NCI-H146 treated with DMSO at 0.1 percent for 48 hours (cell line): ENCODE measurements at regions not wholly inside any gene's neighbourhood (a gene's known extent, or its start where the extent isn't known, plus 50 kb on each side); places are given as distances from the start of the nearest gene placed in this dataset.
"Not testable (repeated sequence)": the region's sequence is repeated elsewhere in the genome, so short reads cannot be mapped to it uniquely, and the experiment has no call there.

ENCODE experiments used
- DNase-seq: peaks from one replicate; lab custom pipeline; 2025; ENCODE audit not compliant: unreplicated experiment; lab: John Stamatoyannopoulos, UW

- no peak for DNase-seq
Measured at GRCh38 chr5:87188391-87188790, 79.3 kb upstream of the RASA1 start.

- no peak for DNase-seq
Measured at GRCh38 chr5:87190041-87190440, 77.6 kb upstream of the RASA1 start.

- DNase-seq: no peak
Measured at GRCh38 chr5:87190687-87191086, 77.0 kb upstream of the RASA1 start.

DNA sequence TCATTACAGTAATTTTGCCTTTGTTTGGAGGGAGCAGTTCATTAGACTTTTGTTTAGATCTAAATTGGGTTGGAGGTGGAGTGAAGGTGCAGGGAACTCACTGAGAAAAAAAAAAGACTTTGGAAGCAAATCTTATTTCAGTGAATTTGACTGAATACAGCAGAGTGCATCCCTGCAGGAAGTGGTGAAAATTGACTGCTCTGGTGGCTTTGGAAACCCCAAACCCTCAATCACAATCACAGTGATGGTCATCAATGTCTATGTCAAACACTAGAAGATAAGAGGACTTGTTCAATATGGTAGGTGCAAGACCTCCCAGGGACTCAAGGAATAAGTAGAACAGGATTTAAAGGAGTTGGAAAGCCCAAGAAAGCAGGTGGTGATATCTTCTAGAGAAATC is 76.0 kb upstream of the RASA1 start:
- no peak for DNase-seq

GRCh38 chr5:87195104-87195591 is 72.5 kb upstream of the RASA1 start:
- no peak for DNase-seq

DNA sequence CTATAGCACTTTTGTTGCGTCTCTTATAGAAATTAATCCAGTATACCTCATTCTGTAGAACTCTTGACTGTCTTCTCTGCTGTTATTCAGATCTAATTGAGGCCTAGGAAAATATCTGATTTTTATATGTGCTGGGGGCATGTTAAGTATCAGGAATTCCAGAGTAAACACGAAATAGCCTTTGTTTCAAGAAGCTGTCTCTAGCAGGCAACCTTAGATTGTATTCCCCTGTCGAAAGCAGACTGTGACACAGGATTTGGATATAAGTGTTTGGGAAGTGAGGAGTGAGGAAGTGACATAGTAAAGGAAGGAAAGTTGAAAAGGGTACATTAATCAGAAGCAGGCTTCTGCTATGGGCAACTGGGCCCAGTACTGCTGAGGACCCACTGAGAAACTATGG is 72.1 kb upstream of the RASA1 start:
- DNase-seq: no peak

GRCh38 chr5:87198010-87198409 is 69.7 kb upstream of the RASA1 start:
- DNase-seq: no peak

DNA sequence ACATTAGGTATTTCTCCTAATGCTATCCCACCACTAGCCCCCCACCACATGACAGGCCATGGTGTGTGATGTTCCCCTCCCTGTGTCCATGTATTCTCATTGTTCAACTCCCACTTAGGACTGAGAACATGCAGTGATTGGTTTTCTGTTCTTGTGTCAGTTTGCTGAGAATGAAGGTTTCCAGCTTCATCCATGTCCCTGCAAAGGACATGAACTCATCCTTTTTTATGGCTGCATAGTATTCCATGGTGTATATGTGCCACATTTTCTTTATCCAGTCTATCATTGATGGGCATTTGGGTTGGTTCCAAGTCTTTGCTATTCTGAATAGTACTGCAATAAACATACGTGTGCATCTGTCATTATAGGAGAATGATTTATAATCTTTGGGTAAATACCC is 68.4 kb upstream of the RASA1 start:
- DNase-seq: not testable (repeated sequence)

GRCh38 chr5:87199704-87200103 is 68.0 kb upstream of the RASA1 start:
- not testable (repeated sequence) for DNase-seq

GRCh38 chr5:87210076-87210475 is 57.6 kb upstream of the RASA1 start:
- no peak for DNase-seq

DNA sequence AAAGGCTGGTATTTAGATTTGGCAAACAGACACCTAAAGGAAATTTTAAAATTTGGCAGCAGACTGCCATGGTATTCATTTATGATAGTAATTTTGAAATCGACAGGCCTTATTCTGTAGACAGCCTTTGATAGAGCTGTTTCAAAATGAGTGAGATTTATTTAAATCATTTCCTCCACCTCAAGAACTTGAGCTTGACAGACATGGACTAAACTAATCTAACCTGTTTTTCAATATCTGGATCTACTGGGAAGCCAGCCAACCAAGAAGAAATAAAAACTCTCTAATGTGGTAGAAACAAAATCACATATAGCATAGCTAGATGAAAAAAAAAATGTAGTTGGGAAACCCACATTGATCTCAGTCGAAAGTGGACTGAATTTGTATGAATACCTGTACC is 56.9 kb upstream of the RASA1 start:
- no peak for DNase-seq

GRCh38 chr5:87211676-87212075 is 56.0 kb upstream of the RASA1 start:
- no peak for DNase-seq

GRCh38 chr5:87212183-87212582 is 55.5 kb upstream of the RASA1 start:
- DNase-seq: not testable (repeated sequence)

DNA sequence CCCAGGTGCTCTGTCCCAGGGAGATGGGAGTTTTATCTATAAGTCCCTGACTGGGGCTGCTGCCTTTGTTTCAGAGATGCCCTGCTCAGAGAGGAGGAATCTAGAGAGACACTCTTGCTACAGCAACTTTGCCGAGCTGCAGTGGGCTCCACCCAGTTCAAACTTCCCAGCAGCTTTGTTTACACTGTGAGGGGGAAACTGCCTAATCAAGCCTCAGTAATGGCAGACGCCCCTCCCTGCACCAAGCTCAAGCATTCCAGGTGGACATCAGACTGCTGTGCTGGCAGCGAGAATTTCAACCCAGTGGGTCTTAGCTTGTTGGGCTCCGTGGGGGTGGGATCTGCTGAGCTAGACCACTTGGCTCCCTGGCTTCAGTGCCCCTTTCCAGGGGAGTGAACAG is 50.2 kb upstream of the RASA1 start:
- not testable (repeated sequence) for DNase-seq
